OCI-LY3 (cell line): ENCODE measurements at regions not wholly inside any gene's neighbourhood (a gene's known extent, or its start where the extent isn't known, plus 50 kb on each side); places are given as distances from the start of the nearest gene placed in this dataset.

Experiments used
- EZH2phosphoT487 ChIP-seq: fragments of 200-600 bp; shearing (Covaris generic); IDR thresholded peaks from 2 replicates; pipeline ENCODE4 v1.6.1; 2018; ENCODE audit warnings: antibody characterized with exemption, mixed run types, low read depth
- TF ChIP-seq, protein P1 (sequence below): fragments of 200-600, 300-600 bp; sonication (generic); IDR thresholded peaks from 2 replicates; pipeline ENCODE4 v1.5.1; 2014; ENCODE audit warnings: antibody characterized with exemption, low read length, low read depth

DNA sequence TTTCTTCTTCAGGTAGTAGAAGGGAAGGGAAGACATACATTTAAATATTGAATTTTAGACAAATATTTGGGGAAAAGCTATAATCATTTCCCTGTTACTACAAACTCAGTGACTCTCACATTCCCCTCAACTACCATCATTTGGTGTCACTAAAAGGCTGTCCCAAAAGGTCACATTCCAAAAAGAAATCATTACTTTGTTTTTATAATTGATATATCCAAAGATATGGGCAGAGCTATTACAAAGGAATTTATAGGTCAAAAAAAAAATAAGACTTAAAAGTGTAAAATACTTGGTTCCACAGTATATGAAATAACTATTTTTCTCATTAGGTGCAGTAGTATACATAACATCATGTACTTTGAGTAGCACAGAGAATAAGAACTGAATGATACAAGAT lies 751.4 kb downstream of the KCNA4 start:
- TF ChIP-seq, protein P1, sequence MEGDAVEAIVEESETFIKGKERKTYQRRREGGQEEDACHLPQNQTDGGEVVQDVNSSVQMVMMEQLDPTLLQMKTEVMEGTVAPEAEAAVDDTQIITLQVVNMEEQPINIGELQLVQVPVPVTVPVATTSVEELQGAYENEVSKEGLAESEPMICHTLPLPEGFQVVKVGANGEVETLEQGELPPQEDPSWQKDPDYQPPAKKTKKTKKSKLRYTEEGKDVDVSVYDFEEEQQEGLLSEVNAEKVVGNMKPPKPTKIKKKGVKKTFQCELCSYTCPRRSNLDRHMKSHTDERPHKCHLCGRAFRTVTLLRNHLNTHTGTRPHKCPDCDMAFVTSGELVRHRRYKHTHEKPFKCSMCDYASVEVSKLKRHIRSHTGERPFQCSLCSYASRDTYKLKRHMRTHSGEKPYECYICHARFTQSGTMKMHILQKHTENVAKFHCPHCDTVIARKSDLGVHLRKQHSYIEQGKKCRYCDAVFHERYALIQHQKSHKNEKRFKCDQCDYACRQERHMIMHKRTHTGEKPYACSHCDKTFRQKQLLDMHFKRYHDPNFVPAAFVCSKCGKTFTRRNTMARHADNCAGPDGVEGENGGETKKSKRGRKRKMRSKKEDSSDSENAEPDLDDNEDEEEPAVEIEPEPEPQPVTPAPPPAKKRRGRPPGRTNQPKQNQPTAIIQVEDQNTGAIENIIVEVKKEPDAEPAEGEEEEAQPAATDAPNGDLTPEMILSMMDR: no peak
- no peak for TF ChIP-seq EZH2phosphoT487
